GM18508 (cell line): ENCODE measurements at regions not wholly inside any gene's neighbourhood (a gene's known extent, or its start where the extent isn't known, plus 50 kb on each side); places are given as distances from the start of the nearest gene placed in this dataset.

ENCODE experiments used
- ATAC-seq: cut with Tn5 transposase; IDR thresholded peaks from one replicate; pipeline ENCODE4 v1.9.1; 2021; ENCODE audit warnings: moderate number of reproducible peaks; ENCODE audit not compliant: insufficient read depth, unreplicated experiment

GRCh38 chr15:61549727-61550126 is 320.6 kb upstream of the RORA start:
- no peak for ATAC-seq

DNA sequence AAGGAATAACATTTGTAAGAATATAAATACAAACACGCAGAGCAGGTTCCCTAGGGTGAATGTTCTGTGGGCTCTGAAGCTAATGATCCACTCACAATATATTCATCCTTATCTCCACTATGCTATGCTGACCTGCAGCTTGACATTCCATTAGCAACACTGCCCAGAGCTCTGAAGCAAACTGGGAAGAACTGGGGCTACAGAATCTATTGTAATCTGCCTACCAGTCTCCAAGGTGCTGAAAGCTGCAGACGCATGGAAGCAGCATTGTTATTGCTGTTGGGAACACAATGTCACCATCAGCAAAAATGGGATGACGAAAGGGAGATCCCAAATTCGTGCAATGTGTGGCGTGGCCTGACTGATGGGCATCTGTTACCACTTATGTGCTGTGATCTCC is 316.7 kb upstream of the RORA start:
- no peak for ATAC-seq

- no peak for ATAC-seq
These were observed 312.4 kb upstream of the RORA start for GRCh38 chr15:61541516-61541915.

- no peak for ATAC-seq
These were observed 308.2 kb upstream of the RORA start for GRCh38 chr15:61537337-61537736.

DNA sequence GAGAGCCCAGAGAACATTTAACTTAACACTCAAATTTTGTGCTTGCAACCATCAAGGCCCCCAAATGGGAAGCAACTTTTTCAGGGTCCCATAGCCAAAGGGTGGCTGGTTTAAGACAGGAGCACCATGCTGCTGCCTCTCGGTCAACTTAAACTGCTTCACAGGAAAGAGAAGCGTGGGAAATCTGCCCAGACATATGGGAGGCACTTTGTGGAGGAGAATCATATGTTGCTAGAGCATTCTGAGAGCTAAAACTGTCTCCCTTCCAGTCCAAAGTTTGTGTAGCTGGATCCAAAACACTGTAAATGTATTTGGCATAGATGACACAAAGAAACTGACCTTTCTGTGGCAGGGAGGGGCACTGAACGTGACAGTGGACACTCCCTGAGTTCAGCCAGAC is 305.9 kb upstream of the RORA start:
- no peak for ATAC-seq

GRCh38 chr15:61530769-61531168 is 301.7 kb upstream of the RORA start:
- ATAC-seq = no peak

DNA sequence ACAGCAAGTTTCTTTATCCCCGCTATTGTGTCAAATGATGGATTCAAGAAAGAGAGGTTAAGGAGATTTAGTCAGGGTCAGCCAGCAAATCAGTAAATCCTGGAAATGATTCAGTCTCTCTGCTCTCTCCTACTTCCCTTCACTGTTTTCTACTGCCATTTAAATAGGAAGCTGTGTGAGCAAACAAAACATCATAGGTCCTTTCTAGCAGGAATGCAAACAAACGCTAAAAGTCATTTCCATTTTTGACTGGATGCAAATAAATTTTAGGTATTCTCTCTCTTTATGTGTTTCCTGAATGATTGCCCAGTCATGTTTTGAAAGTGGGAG is 299.4 kb upstream of the RORA start:
- no peak for ATAC-seq

GRCh38 chr15:61527836-61528580 is 298.9 kb upstream of the RORA start:
- no peak for ATAC-seq

- no peak for ATAC-seq
These were observed 295.4 kb upstream of the RORA start for GRCh38 chr15:61524545-61524944.

- no peak for ATAC-seq
These were observed 295.0 kb upstream of the RORA start for GRCh38 chr15:61524086-61524485.

DNA sequence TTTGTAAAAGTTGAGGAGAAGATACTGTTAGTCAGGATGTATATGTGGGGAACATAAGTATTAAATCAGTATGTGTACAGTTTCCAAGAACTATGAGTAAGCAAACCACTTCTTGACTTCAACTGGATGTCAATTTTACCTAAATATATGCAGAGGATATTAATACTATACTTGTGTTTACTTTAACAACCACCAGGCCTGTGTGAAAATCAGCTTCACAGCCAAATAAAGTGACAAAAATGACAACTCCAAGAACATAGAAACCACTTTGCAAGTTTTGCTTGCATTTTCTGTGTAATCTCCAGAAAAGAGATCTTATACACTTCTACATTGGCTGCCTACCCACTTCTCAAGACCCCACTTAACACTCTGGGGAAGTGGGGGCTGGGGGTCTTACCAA is 293.3 kb upstream of the RORA start:
- ATAC-seq = no peak

DNA sequence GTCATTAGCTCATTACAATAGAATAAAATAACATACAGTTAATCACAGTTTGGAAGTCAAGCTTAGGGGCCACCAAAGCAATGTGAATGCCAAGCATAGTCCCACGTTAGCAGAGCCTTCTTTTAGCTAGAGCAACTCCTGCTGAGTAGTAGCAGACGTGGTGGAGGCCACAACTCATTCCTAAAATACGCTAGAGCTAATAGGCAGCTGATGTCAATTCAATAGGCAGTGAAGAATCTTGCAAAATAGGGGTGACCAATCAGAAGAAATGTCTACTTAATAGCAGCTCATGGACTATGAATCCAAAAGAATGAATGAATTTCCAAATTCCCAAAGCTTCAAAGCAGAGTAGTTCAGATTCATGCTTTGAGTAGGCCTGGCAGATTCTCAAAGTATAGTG is 292.9 kb upstream of the RORA start:
- no peak for ATAC-seq

GRCh38 chr15:61519296-61519695 is 290.2 kb upstream of the RORA start:
- ATAC-seq = no peak

- no peak for ATAC-seq
These were observed 289.3 kb upstream of the RORA start for GRCh38 chr15:61518191-61518950.

DNA sequence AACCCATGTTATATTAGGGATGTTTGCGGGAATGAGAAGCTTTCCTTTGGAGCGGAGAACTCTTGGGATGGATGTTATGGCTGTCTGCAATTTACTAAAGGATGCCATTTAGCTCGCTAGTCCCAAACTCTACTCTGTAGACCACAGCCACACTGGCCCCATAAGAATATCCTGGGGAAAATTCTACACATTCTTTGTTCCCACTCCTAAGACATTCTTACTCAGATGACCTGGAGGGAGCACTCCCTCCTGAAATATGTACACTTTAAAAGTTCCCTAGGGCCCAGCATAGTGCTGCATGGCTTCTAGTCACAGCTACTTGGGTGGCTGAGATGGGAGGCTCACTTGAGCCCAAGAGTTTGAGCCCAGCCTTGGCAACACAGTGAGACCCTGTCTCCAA is 288.7 kb upstream of the RORA start:
- no peak for ATAC-seq

GRCh38 chr15:61517335-61517734 is 288.2 kb upstream of the RORA start:
- ATAC-seq = no peak

DNA sequence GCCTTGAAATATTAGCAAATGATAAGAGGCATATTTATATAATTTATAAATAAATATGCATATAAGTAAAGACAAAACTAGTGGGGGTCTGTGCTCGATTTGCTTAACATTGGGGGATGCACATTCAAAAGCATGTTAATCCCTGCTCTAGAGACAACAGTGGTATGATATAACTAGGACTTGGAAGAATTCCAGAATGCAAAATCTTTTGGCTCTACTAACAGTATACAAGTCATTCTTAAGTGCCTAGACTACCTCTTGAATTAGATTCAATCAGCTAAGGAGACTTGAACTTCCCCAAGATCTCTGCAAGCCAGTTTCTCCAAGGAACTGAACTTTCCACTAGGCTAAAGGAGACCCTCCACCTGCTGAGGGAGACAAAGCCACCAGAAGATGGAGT is 282.7 kb upstream of the RORA start:
- ATAC-seq = no peak

DNA sequence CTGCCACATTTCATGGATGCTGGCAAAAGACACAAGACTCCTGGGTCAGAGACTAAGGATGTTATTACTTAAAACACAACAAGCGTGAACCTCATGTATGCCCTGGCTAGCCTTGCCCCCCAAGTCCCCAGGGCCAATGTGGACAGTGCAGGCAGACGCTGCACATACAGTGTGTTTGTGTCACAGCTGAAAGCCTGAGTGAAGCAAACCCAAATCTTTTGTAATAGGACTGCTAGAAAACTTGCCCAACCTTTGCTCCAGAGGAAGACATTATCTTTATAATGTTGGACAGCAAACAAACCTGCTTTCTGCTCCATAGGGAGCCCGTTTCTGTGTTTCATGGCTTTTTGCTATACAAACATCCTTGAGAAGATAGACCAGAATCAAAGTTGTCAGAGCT is 282.0 kb upstream of the RORA start:
- no peak for ATAC-seq

GRCh38 chr15:61509327-61509840 is 280.3 kb upstream of the RORA start:
- ATAC-seq = no peak

DNA sequence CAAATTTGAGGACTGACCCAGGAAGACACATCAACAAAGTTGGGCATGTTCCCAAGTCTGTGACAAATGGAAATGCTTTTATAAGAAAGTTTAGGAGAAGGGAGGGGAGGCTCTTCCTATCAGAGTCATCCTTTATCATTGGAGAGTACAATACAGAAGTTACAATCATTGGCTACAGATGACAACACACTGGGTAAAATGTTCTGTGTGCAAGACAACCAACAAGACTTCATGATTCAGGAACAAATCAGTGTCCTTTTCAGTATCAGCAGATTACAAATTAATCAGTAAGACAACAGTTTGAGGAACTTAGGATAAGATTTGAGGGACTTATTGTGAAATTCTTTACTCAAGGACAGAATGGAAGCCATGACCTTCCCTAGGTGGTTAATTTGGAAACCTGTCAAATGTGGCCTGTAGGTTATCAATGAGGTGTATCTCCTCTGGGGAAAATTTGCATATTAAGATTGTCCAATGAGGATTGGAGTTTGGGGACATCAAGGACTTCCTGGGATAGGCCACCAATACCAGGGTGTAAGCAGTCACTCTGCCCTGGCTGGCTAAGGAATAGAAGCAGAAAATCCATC is 274.4 kb upstream of the RORA start:
- no peak for ATAC-seq

DNA sequence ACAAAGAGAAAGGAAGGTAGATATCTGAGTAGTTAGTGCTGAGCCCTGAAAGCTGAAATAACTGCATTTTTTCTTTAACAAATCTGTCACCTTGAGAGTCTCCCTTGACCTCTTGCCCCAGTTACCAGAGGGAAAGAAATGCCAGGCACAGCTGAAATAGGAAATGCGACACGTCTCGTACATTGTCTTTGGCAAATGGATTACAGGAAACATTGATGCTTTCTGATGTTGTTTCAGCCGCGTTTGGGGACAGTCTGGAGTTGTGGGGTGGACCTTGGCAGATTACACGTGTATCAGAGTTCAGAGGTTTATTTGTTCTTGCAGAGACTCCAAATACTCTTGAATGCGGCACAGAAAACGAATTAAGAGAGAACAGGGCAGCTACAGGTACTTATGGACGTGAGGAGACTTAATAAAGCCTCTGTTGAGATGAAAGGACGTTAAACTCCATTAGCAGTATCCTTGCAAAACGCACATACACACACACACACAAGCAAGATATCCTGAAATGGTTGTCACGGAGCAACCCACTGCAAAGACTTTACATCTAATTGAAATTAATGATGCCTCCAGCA is 272.8 kb upstream of the RORA start:
- no peak for ATAC-seq
